Smooth muscle cell (in vitro differentiated cells): ENCODE measurements at regions not wholly inside any gene's neighbourhood (a gene's known extent, or its start where the extent isn't known, plus 50 kb on each side); places are given as distances from the start of the nearest gene placed in this dataset.

Experiments used
- DNase-seq: peaks from one replicate; lab custom pipeline; 2025; ENCODE audit not compliant: unreplicated experiment; lab: John Stamatoyannopoulos, UW
- H2AFZ ChIP-seq: fragments of 200-600 bp; sonication (generic); 2 replicates; pipeline ENCODE4 v1.6.0; 2016; ENCODE audit warnings: antibody characterized with exemption, low read depth, mild to moderate bottlenecking
- H3F3A ChIP-seq: fragments of 200-600 bp; sonication (generic); 2 replicates; pipeline ENCODE4 v1.6.0; 2017; ENCODE audit warnings: antibody characterized with exemption, low read depth
- H3K27ac ChIP-seq: fragments of 200-600 bp; sonication (generic); 2 replicates; pipeline ENCODE4 v1.5.1; 2016; ENCODE audit warnings: low read depth, mild to moderate bottlenecking
- H3K27me3 ChIP-seq: fragments of 200-600 bp; sonication (generic); 2 replicates; pipeline ENCODE4 v1.6.1; 2016; ENCODE audit warnings: low read depth, mild to moderate bottlenecking
- H3K36me3 ChIP-seq: fragments of 200-600 bp; sonication (generic); 2 replicates; pipeline ENCODE4 v1.5.1; 2016; ENCODE audit warnings: low read depth
- H3K4me1 ChIP-seq: fragments of 200-600 bp; sonication (generic); 2 replicates; pipeline ENCODE4 v1.5.1; 2016; ENCODE audit warnings: low read depth
- H3K4me2 ChIP-seq: fragments of 200-600 bp; sonication (generic); 2 replicates; pipeline ENCODE4 v1.6.0; 2016; ENCODE audit warnings: mild to moderate bottlenecking
- H3K4me3 ChIP-seq: fragments of 200-600 bp; sonication (generic); 2 replicates; pipeline ENCODE4 v1.5.1; 2016; ENCODE audit warnings: mild to moderate bottlenecking
- H3K79me2 ChIP-seq: fragments of 200-600 bp; sonication (generic); 2 replicates; pipeline ENCODE4 v1.6.0; 2016; ENCODE audit warnings: low read depth, mild to moderate bottlenecking
- H3K9ac ChIP-seq: fragments of 200-600 bp; sonication (generic); 2 replicates; pipeline ENCODE4 v1.6.0; 2016; ENCODE audit warnings: low read depth
- H3K9me3 ChIP-seq: fragments of 200-600 bp; sonication (generic); replicated peaks from 2 replicates; pipeline ENCODE4 v1.5.1; 2016; ENCODE audit warnings: low read depth
- H4K20me1 ChIP-seq: fragments of 200-600 bp; sonication (generic); 2 replicates; pipeline ENCODE4 v1.6.0; 2016; ENCODE audit warnings: low read depth
- CTCF ChIP-seq: fragments of 200-600 bp; sonication (generic); IDR thresholded peaks from 2 replicates; pipeline ENCODE4 v1.5.1; 2017; ENCODE audit warnings: borderline replicate concordance, mild to moderate bottlenecking, antibody characterized with exemption; ENCODE audit not compliant: insufficient read depth, poor library complexity, severe bottlenecking
- WGBS: methylation state at CpG from one replicate; pipeline ENCODE4 v1.1.7; 2016; ENCODE audit warnings: low lambda C conversion rate; 5-methylcytosine and 5-hydroxymethylcytosine counted together

- H3K36me3 ChIP-seq: no peaks in the 10 kb centered on the region
- H2AFZ ChIP-seq: no peak overlapping the region
- H3K27me3 ChIP-seq: no peaks in the 10 kb centered on the region
- H3K27ac ChIP-seq: no peak overlapping the region
- no peaks in the 10 kb centered on the region for H4K20me1 ChIP-seq
- H3K4me1 ChIP-seq: peaks cover 4% of the 10 kb centered on the region
- WGBS: 85% methylated on average over 2 of the region's 2 CpGs
- no peaks in the 10 kb centered on the region for H3F3A ChIP-seq
- DNase-seq: no peak
- no peaks in the 10 kb centered on the region for H3K9me3 ChIP-seq
- TF ChIP-seq CTCF: no peak
- peak overlapping the region; percentile 2 for H3K4me2 ChIP-seq
- H3K4me3 ChIP-seq: no peak overlapping the region
- no peaks in the 10 kb centered on the region for H3K79me2 ChIP-seq
- no peak overlapping the region for H3K9ac ChIP-seq
Measured at GRCh38 chr9:79131246-79131774, 440.5 kb upstream of the TLE4 start.

- Histone ChIP-seq H2AFZ (no peak overlapping the region), H3K79me2 (no peaks in the 10 kb centered on the region), H3K4me1 (peaks cover 4% of the 10 kb centered on the region), H3K9me3 (no peaks in the 10 kb centered on the region), H3K4me3 (no peak overlapping the region), H4K20me1 (no peaks in the 10 kb centered on the region), H3K27ac (no peak overlapping the region), H3K36me3 (no peaks in the 10 kb centered on the region), H3F3A (no peaks in the 10 kb centered on the region), H3K27me3 (no peaks in the 10 kb centered on the region), H3K4me2 (peak overlapping the region; percentile 2), H3K9ac (no peak overlapping the region)
- no peak for DNase-seq
- TF ChIP-seq CTCF: no peak
- WGBS: 49% methylated on average over 4 of the region's 4 CpGs
Measured at GRCh38 chr9:79131824-79132377, 439.9 kb upstream of the TLE4 start.

GRCh38 chr9:79134654-79135053 is 437.1 kb upstream of the TLE4 start:
- Histone ChIP-seq H3K27me3 (no peaks in the 10 kb centered on the region), H3K4me1 (peaks cover 4% of the 10 kb centered on the region), H2AFZ (no peak overlapping the region), H3K36me3 (no peaks in the 10 kb centered on the region), H3K9me3 (no peaks in the 10 kb centered on the region), H4K20me1 (no peaks in the 10 kb centered on the region), H3K9ac (no peak overlapping the region), H3K79me2 (no peaks in the 10 kb centered on the region), H3K27ac (no peak overlapping the region), H3F3A (no peaks in the 10 kb centered on the region), H3K4me3 (no peak overlapping the region), H3K4me2 (no peak overlapping the region)
- WGBS: 41% methylated on average over 5 of the region's 5 CpGs
- TF ChIP-seq CTCF: peak; percentile 13
- no peak for DNase-seq
